Breast epithelium (tissue), 4 donors: ENCODE measurements at regions not wholly inside any gene's neighbourhood (a gene's known extent, or its start where the extent isn't known, plus 50 kb on each side); places are given as distances from the start of the nearest gene placed in this dataset.

ENCODE experiments used
- DNase-seq, 2 donors: peaks; one replicate each; pipeline ENCODE4 v3.0.0-alpha.2; 2019; ENCODE audit warnings: low spot score in 2 of 2
- H3K27ac ChIP-seq, 2 donors: fragments of 200-600 bp; sonication (generic) in 1 of 2; one replicate each; pipeline ENCODE4 v1.5.1; 2016 to 2019; ENCODE audit warnings: mild to moderate bottlenecking in 1 of 2
- H3K27me3 ChIP-seq, 2 donors: fragments of 200-600 bp; sonication (generic) in 1 of 2; one replicate each; pipeline versions ENCODE4 v1.5.1 to v1.6.0; 2017 to 2019; ENCODE audit warnings: control low read depth in 1 of 2, mild to moderate bottlenecking in 1 of 2
- H3K36me3 ChIP-seq: fragments of 200-600 bp; one replicate; pipeline ENCODE4 v1.5.1; 2019
- H3K4me1 ChIP-seq, 2 donors: fragments of 200-600 bp; sonication (generic); one replicate each; pipeline ENCODE4 v1.5.1; 2016 to 2019; ENCODE audit warnings: control low read depth in 1 of 2
- H3K4me3 ChIP-seq, 3 donors: fragments of 200-600 bp; sonication (generic); 1 replicate in 2 of 3; 2 replicates in 1 of 3; pipeline ENCODE4 v1.5.1; 2016 to 2019; ENCODE audit warnings: mild to moderate bottlenecking in 3 of 3, moderate library complexity in 2 of 3
- H3K9me3 ChIP-seq, 2 donors: fragments of 200-600 bp; sonication (generic) in 1 of 2; one replicate each; pipeline ENCODE4 v1.5.1; 2016 to 2019; ENCODE audit warnings: control low read depth in 1 of 2
- POLR2A ChIP-seq: fragments of 450-650 bp; IDR thresholded peaks from one replicate; pipeline ENCODE4 v1.6.1; 2016; ENCODE audit warnings: antibody characterized with exemption, mild to moderate bottlenecking, moderate library complexity
- POLR2AphosphoS5 ChIP-seq, 3 donors: sonication (generic); formaldehyde crosslinking; IDR thresholded peaks; one replicate each; pipeline ENCODE4 v1.6.1; 2017; ENCODE audit warnings: antibody characterized with exemption in 3 of 3
- intact Hi-C: fragments of 100-400 bp; cut with DNase I; formaldehyde crosslinking; loops from one replicate; pipeline ENCODE4 v1.15.1; 2023; ENCODE audit warnings: low total_unique reads
- TF ChIP-seq, protein P1 (sequence below), 3 donors: fragments of 450-650 bp; IDR thresholded peaks; one replicate each; pipeline ENCODE4 v1.5.1; 2016 to 2017; ENCODE audit warnings: antibody characterized with exemption in 3 of 3, mild to moderate bottlenecking in 3 of 3, moderate library complexity in 3 of 3

GRCh38 chr2:48009256-48009655 lies 103.0 kb upstream of the FBXO11 start:
- H3K4me1 ChIP-seq: no peaks in the 10 kb centered on the region
- no peaks in the 10 kb centered on the region for H3K9me3 ChIP-seq
- no peak for DNase-seq
- H3K27ac ChIP-seq: no peak overlapping the region
- no peaks in the 10 kb centered on the region for H3K27me3 ChIP-seq
- H3K36me3 ChIP-seq: no peaks in the 10 kb centered on the region
- TF ChIP-seq, protein P1, sequence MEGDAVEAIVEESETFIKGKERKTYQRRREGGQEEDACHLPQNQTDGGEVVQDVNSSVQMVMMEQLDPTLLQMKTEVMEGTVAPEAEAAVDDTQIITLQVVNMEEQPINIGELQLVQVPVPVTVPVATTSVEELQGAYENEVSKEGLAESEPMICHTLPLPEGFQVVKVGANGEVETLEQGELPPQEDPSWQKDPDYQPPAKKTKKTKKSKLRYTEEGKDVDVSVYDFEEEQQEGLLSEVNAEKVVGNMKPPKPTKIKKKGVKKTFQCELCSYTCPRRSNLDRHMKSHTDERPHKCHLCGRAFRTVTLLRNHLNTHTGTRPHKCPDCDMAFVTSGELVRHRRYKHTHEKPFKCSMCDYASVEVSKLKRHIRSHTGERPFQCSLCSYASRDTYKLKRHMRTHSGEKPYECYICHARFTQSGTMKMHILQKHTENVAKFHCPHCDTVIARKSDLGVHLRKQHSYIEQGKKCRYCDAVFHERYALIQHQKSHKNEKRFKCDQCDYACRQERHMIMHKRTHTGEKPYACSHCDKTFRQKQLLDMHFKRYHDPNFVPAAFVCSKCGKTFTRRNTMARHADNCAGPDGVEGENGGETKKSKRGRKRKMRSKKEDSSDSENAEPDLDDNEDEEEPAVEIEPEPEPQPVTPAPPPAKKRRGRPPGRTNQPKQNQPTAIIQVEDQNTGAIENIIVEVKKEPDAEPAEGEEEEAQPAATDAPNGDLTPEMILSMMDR (IDR thresholded peaks at IDR 0.05): no peak
- TF ChIP-seq POLR2AphosphoS5 (IDR thresholded peaks at IDR 0.05): no peak
- TF ChIP-seq POLR2A: no peak
- H3K4me3 ChIP-seq: no peak overlapping the region
- intact Hi-C loops: loop anchor here (10.0 kb wide), 1 partner anchor 696 kb away; no protein-coding TSS in a partner anchor

DNA sequence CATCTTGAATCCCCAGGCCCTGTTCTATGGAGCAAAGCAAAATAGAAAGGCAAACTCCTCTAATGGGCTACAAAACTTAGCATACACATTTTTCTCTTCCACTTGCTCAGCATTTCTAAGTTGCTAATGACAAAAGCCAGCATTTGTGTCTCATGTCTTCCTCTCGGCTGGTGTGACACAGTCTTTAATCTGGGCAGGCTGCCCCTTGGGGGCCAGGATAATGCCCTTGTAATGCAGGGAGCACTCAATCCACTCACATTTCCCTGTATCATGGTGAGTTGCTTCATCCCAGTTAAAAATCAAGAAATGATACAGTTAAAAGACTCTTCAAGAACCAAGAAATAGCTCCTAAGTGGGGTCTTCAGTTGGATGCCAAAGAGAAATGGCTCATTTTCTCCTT lies 109.1 kb upstream of the FBXO11 start:
- intact Hi-C loops: no loop called here
- no peaks in the 10 kb centered on the region for H3K27me3 ChIP-seq
- no peak for DNase-seq
- no peak overlapping the region for H3K27ac ChIP-seq
- TF ChIP-seq POLR2A (no peak), POLR2AphosphoS5 (IDR thresholded peaks at IDR 0.05) (no peak)
- TF ChIP-seq, protein P1 (IDR thresholded peaks at IDR 0.05): no peak
- no peak overlapping the region for H3K4me3 ChIP-seq
- H3K4me1 ChIP-seq: no peaks in the 10 kb centered on the region
- H3K36me3 ChIP-seq: no peaks in the 10 kb centered on the region
- H3K9me3 ChIP-seq: peaks cover 0 to 8% of the 10 kb centered on the region in 2 donors

- Histone ChIP-seq H3K27me3 (no peaks in the 10 kb centered on the region), H3K36me3 (no peaks in the 10 kb centered on the region), H3K4me3 (no peak overlapping the region), H3K4me1 (no peaks in the 10 kb centered on the region), H3K9me3 (peaks cover 0 to 8% of the 10 kb centered on the region in 2 donors), H3K27ac (no peak overlapping the region)
- TF ChIP-seq, protein P1 (IDR thresholded peaks at IDR 0.05): no peak
- TF ChIP-seq POLR2A: no peak
- TF ChIP-seq POLR2AphosphoS5 (IDR thresholded peaks at IDR 0.05): no peak
- intact Hi-C loops: no loop called here
- DNase-seq: no peak
These were observed 110.1 kb upstream of the FBXO11 start for GRCh38 chr2:48016225-48017019.

- Histone ChIP-seq H3K4me3 (no peak overlapping the region), H3K27ac (no peak overlapping the region), H3K27me3 (no peaks in the 10 kb centered on the region), H3K4me1 (no peaks in the 10 kb centered on the region), H3K9me3 (peaks cover 0 to 8% of the 10 kb centered on the region in 2 donors), H3K36me3 (no peaks in the 10 kb centered on the region)
- DNase-seq: no peak
- intact Hi-C loops: no loop called here
- TF ChIP-seq, protein P1 (IDR thresholded peaks at IDR 0.05): no peak
- TF ChIP-seq POLR2AphosphoS5 (IDR thresholded peaks at IDR 0.05) (no peak), POLR2A (no peak)
These were observed 110.8 kb upstream of the FBXO11 start for GRCh38 chr2:48017136-48017535.

DNA sequence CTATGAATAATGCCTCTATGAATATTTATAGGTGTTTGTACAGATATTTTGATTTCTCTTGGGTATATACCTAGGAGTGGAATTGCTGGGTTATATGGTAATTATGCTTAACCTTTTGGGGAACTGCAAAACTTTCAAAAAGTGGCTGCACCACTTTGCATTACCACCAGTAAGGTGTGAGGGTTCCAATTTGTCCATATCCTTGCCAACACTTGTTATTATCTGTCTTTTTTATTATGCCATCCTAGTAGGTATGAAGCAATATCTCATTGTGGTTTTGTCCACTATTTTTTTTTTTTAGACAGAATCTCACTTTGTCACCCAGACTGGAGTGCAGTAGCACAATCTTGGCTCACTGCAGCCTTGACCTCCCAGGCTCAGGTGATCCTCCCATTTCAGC lies 112.2 kb upstream of the FBXO11 start:
- Histone ChIP-seq H3K27ac (no peak overlapping the region), H3K4me3 (no peak overlapping the region), H3K27me3 (no peaks in the 10 kb centered on the region), H3K4me1 (no peaks in the 10 kb centered on the region), H3K9me3 (peaks cover 0 to 8% of the 10 kb centered on the region in 2 donors), H3K36me3 (no peaks in the 10 kb centered on the region)
- DNase-seq: no peak
- TF ChIP-seq, protein P1 (IDR thresholded peaks at IDR 0.05): no peak
- TF ChIP-seq POLR2AphosphoS5 (IDR thresholded peaks at IDR 0.05) (no peak), POLR2A (no peak)
- intact Hi-C loops: no loop called here
